HG03378 (cell line): ENCODE measurements at regions not wholly inside any gene's neighbourhood (a gene's known extent, or its start where the extent isn't known, plus 50 kb on each side); places are given as distances from the start of the nearest gene placed in this dataset.
"Not testable (repeated sequence)": the region's sequence is repeated elsewhere in the genome, so short reads cannot be mapped to it uniquely, and the experiment has no call there.

Source experiments
- ATAC-seq: cut with Tn5 transposase; IDR thresholded peaks from one replicate; pipeline ENCODE4 v1.9.1; 2021; ENCODE audit warnings: mild to moderate bottlenecking, moderate library complexity; ENCODE audit not compliant: unreplicated experiment

DNA sequence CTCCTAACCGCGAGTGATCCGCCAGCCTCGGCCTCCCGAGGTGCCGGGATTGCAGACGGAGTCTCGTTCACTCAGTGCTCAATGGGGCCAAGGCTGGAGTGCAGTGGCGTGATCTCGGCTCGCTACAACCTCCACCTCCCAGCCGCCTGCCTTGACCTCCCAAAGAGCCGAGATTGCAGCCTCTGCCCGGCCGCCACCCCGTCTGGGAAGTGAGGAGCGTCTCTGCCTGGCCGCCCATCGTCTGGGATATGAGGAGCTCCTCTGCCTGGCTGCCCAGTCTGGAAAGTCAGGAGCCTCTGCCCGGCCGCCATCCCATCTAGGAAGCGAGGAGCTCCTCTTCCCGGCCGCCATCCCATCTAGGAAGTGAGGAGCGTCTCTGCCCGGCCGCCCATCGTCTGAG lies 58.8 kb upstream of the ANKRD30BL start:
- ATAC-seq, result not testable (repeated sequence)

GRCh38 chr2:132221886-132222285 lies 60.1 kb upstream of the ANKRD30BL start:
- not testable (repeated sequence) for ATAC-seq

GRCh38 chr2:132252191-132252893 lies 90.6 kb upstream of the ANKRD30BL start:
- ATAC-seq, result no peak

DNA sequence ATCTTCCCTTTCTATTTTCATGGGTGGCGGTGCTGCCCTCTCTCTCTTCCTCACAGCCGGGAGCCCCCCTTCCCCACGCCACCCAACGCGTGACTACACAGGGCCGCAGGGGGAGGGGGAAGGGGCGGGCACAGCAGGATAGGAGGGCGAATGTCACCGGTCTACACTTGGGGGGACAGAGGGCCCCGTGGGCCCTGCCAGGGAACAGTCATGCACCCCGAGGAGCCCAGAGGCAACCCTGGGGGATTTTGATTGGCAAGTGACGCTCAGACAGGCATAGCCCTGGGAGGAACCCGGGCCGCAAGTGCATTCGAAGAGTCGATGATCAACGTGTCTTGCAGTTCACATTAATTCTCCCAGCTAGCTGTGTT lies 91.1 kb upstream of the ANKRD30BL start:
- no peak for ATAC-seq

DNA sequence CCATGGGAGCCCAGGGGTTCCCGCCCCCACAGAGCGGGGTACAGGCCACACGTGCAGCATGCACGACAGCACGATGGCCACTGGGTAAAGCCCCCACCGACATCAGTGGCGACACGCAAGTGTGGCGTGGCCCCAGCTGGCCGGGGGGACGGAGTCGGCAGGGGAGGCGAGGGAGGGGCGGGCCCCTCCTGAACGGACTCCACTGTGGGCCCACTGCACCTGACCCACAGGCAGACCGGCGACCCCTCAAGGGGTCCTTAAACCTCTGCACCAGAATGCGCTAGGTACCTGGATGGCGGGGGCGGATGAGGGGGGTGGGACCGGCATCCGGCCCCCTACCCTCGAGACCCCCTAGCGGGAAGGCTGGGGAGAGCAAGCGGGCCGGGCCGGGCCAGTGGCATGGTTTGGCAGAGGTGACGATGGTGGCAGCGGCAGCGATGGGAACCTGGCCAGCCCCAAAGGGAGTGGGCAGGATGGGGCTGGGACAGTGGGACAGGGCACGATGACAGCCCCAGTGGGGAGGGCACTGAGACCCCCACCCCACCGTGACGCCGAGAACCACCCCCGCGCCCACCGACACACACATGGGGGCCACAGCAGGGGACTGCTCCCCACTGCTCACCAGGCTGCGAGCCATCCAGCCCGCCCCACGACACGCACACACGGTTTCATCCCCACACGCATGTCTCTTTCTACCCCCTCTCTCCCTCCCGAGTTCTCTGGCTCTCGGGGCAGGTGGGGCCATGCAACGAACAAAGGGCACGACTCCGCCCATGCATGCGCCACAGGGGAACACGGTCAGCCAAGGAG lies 91.9 kb upstream of the ANKRD30BL start:
- no peak for ATAC-seq

GRCh38 chr2:132254306-132254919 lies 92.7 kb upstream of the ANKRD30BL start:
- not testable (repeated sequence) for ATAC-seq

- ATAC-seq, result no peak
Measured at GRCh38 chr2:132255714-132256113, 94.0 kb upstream of the ANKRD30BL start.

GRCh38 chr2:132256251-132256902 lies 94.6 kb upstream of the ANKRD30BL start:
- no peak for ATAC-seq

DNA sequence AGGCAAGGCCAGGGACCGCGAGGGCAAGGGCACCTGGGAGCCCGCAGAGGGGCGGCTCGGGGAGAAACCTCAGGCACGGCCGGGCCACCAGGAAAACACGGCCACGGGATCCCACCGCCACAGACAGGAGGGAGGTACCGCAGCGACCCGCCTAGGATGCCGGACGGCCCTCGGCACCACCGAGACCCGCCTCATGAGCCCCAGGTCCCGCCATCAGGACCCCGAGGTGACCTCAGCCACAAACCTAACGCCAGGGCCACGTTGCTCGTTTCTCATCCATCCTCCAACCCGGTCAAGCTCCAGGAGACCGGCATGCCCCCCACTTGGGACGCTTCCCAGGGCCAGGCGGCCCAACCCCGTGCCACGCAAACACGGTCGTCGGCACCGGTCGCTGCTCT lies 95.2 kb upstream of the ANKRD30BL start:
- not testable (repeated sequence) for ATAC-seq

- not testable (repeated sequence) for ATAC-seq
Measured at GRCh38 chr2:132257301-132258171, 95.8 kb upstream of the ANKRD30BL start.

DNA sequence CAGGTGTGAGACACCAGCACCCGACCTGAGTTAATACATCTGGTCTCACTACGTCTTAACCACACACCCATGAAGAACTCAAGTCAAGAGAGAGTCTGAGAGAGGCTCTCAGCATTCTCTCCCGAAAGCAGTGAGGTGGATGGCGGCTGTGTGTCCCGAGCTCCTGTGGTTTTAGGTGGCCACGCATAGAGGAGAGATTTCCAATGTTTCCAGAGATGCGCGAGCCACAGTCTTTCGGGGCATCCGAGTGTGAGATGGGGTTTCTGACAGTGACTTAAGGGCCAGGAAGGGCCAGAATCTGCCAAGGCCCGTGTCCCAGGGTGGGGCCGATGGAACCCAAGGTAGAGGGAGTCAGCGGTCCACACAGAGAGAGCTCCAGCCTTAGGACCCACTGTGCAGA lies 97.5 kb upstream of the ANKRD30BL start:
- ATAC-seq, result not testable (repeated sequence)

DNA sequence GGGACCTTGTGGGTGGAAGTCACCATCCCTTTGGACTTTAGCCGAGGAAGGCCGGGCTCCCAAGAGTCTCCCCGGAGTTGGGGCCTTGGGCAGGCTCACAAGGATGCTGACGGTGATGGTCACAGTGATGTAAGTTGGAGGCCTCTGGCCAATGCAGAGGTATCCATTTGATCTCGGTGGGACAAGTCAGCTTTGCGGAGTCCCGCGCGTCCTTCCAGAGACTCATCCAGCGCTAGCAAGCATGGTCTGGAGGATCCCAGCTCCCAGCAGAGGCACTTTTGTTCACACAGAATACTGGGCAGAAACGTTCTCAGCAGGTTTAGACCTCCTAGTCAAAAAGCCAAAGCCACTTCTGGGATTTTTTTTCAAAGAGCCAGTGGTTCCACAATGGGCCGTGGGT lies 103.8 kb upstream of the ANKRD30BL start:
- ATAC-seq, result not testable (repeated sequence)

DNA sequence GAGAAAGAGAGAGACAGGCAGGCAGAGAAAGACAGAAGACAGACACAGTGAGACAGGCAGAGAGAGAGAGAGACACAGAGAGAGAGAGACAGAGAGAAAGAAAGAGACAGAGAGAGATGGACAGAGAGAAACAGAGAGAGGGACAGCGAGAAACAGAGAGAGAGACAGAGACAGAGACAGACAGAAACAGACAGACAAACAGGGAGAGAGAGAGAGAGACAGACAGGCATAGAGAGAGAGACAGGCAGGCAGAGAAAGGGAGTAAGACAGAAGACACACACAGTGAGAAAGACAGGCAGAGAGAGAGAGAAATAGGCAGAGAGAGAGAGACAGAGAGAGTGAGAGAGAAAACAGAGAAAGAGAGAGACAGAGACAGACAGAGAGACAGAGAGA lies 105.3 kb upstream of the ANKRD30BL start:
- no peak for ATAC-seq

DNA sequence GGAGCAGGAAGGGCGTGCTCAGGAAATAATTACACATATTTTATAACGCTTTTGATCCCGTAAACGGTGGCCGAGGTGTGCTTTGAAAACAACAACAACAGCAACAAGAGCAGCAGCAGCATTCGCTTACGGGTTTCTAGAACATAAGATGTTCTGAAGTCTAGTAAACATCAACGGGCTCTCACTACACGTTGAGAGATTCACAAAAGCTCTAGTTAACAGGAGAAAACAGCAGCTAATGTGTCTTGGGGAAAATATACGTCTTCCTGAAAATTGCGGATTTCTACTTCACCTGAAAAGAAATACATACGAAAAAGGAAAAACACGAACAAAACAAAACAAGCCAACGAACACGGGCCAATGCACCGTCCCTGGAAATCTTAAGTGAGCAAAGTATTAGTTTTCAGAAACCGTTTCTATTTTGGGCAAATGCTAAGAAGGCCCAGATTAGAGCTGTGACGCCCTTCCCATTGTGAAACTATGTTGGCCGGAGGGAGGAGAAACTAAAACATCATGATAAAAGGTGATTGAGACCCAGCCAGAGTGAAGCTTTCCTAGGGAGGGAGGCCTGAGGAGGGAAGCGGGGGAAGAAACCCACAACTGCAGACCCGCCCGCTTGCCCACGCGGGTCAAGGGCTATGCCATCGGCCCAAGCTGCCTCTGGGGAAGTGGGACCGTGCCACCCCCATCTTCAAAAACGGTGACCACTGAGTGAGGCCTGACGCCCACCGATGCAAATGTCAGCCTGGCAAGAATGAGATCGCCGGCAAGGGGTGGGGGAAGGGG lies 105.9 kb upstream of the ANKRD30BL start:
- ATAC-seq, result not testable (repeated sequence)

DNA sequence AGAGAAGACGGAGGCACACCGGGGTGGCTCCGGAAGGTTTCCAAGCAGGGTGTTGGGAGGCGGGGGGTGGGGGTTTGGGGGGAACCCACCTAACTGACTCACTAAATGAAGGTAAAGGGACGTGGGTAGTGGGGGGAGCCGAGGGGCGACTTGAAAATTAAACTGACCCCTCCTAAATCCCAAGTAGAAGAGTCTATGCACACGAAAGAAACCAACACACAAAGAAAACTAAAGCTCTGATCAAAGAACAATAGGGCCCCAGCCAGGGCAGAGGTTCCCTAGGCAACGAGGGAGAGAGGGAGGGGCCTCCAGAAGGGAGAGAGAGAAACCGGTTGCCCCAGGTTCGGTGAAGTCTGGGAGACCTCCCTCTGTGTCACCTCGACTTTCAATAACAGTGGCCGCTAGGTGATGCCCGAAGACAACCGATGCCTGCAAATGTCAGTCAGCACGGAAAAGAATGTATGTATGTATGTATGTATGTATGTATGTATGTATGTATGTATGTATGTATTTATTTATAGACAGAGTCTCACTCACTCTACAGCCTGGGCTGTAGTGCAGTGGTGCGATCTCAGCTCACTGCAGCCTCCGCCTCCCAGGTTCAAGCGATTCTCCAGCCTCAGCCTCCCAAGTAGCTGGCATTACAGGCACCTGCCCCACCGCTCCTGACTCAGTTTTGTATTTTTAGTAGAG lies 106.7 kb upstream of the ANKRD30BL start:
- peak; percentile 60 for ATAC-seq

DNA sequence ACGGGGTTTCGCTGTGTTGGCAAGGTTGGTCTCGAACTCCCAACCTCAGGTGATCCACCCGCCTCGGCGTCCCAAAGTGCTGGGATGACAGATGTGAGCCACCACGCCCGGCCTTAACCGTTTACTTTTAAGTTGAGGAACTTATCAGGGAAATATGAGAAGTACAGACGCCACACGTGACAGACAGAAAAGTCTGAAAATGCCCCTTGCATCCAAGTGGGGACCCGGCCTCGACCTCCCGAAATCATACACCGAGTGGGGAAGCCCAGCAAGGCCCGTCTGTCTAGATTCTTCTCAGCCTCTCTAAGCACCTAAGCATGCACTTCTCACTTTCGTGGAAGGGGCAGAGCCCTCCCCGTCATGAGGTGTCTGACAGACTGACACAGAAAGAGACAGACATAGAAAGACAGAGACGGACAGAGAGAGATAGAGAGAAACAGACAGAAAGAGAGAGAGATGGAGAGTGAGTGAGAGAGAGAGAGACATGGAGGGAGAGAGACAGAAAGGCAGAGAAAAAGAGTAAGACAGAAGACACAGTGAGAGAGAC lies 107.3 kb upstream of the ANKRD30BL start:
- ATAC-seq, result no peak

DNA sequence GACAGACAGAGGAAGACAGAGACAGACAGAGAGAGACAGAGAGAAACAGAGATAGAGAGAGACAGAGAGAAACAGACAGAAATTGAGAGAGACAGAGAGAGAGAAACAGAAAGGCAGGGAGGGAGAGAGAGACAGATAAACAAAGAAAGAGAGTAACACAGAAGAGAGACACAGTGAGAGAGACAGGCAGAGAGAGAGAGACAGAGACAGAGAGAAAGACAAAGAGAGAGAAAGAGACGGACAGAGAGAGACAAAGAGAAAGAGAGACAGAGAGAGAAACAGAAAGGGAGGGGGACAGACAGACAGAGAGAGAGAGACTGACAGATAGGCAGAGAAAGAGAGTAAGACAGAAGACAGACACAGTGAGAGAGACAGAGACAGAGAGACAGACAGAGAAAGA lies 108.5 kb upstream of the ANKRD30BL start:
- ATAC-seq, result no peak

- no peak for ATAC-seq
Measured at GRCh38 chr2:132270981-132271546, 109.3 kb upstream of the ANKRD30BL start.
